ENCODE measurements at regions not wholly inside any gene's neighbourhood (a gene's known extent, or its start where the extent isn't known, plus 50 kb on each side); places are given as distances from the start of the nearest gene placed in this dataset.

DNA sequence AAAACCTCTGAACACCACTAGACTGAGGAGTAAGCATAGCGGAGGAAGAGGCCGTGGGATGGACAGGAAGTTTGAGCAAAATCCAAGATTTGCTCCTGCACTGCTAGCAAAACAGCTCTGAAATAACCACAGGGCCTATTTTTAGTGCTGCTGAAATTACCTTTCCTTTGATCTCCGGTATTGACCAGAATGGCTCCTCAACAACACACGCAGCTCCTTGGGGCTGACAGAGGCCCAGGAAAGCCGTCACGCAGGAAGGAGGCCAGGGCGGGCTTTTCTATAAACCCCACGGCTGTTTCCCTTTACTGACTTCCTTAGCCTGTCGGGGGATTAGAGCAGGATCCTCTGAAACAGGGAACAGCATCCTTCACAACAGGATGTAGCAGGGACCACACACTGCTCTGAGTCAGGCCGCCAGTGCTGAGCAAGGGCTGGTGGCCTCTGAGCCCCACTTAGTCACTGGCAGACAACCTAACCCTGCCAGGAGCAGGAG is 80.8 kb upstream of the LCLAT1 start:
- Histone ChIP-seq H3K36me3 (ENCODE audit: insufficient read depth, low read length) (no peaks in the 10 kb centered on the region), H3K4me3 (ENCODE audit: low read length) (no peak overlapping the region), H3K4me2 (ENCODE audit: low read length) (no peak overlapping the region), H3K9ac (ENCODE audit: low read length) (no peak overlapping the region), H4K20me1 (ENCODE audit: insufficient read depth) (no peaks in the 10 kb centered on the region), H3K79me2 (replicated peaks; ENCODE audit: insufficient read depth, low read length) (no peaks in the 10 kb centered on the region), H2AFZ (ENCODE audit: low read depth, low read length) (no peak overlapping the region), H3K27me3 (ENCODE audit: insufficient read depth, low read depth, low read length) (no peaks in the 10 kb centered on the region), H3K27ac (ENCODE audit: low read length) (no peak overlapping the region), H3K9me3 (ENCODE audit: low read length) (no peaks in the 10 kb centered on the region), H3K9me2 (ENCODE audit: insufficient read depth, low read length) (no peaks in the 10 kb centered on the region), H3F3A (ENCODE audit: insufficient read depth, low read length, poor library complexity, severe bottlenecking) (no peaks in the 10 kb centered on the region)
- TF ChIP-seq MXI1 (conservative IDR thresholded peaks at IDR 0.05; ENCODE audit: poor library complexity, severe bottlenecking) (no peak), POLR2AphosphoS5 (IDR thresholded peaks at IDR 0.05) (no peak), SMC3 (conservative IDR thresholded peaks at IDR 0.05; ENCODE audit: poor library complexity) (no peak), EZH2 (IDR thresholded peaks at IDR 0.05; ENCODE audit: borderline replicate concordance, insufficient read depth, low read length, poor library complexity, severe bottlenecking) (no peak), RAD21 (conservative IDR thresholded peaks at IDR 0.05) (no peak), TAF1 (IDR thresholded peaks at IDR 0.05; ENCODE audit: low read depth) (no peak), EP300 (conservative IDR thresholded peaks at IDR 0.05; ENCODE audit: poor library complexity, severe bottlenecking) (no peak)
- TF ChIP-seq, protein P1, sequence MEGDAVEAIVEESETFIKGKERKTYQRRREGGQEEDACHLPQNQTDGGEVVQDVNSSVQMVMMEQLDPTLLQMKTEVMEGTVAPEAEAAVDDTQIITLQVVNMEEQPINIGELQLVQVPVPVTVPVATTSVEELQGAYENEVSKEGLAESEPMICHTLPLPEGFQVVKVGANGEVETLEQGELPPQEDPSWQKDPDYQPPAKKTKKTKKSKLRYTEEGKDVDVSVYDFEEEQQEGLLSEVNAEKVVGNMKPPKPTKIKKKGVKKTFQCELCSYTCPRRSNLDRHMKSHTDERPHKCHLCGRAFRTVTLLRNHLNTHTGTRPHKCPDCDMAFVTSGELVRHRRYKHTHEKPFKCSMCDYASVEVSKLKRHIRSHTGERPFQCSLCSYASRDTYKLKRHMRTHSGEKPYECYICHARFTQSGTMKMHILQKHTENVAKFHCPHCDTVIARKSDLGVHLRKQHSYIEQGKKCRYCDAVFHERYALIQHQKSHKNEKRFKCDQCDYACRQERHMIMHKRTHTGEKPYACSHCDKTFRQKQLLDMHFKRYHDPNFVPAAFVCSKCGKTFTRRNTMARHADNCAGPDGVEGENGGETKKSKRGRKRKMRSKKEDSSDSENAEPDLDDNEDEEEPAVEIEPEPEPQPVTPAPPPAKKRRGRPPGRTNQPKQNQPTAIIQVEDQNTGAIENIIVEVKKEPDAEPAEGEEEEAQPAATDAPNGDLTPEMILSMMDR (IDR thresholded peaks at IDR 0.05; ENCODE audit: poor library complexity, severe bottlenecking) = no peak
- TF ChIP-seq, protein P2, sequence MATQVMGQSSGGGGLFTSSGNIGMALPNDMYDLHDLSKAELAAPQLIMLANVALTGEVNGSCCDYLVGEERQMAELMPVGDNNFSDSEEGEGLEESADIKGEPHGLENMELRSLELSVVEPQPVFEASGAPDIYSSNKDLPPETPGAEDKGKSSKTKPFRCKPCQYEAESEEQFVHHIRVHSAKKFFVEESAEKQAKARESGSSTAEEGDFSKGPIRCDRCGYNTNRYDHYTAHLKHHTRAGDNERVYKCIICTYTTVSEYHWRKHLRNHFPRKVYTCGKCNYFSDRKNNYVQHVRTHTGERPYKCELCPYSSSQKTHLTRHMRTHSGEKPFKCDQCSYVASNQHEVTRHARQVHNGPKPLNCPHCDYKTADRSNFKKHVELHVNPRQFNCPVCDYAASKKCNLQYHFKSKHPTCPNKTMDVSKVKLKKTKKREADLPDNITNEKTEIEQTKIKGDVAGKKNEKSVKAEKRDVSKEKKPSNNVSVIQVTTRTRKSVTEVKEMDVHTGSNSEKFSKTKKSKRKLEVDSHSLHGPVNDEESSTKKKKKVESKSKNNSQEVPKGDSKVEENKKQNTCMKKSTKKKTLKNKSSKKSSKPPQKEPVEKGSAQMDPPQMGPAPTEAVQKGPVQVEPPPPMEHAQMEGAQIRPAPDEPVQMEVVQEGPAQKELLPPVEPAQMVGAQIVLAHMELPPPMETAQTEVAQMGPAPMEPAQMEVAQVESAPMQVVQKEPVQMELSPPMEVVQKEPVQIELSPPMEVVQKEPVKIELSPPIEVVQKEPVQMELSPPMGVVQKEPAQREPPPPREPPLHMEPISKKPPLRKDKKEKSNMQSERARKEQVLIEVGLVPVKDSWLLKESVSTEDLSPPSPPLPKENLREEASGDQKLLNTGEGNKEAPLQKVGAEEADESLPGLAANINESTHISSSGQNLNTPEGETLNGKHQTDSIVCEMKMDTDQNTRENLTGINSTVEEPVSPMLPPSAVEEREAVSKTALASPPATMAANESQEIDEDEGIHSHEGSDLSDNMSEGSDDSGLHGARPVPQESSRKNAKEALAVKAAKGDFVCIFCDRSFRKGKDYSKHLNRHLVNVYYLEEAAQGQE (IDR thresholded peaks at IDR 0.05; ENCODE audit: borderline replicate concordance) = no peak

- no peaks in the 10 kb centered on the region for H3K9me2 ChIP-seq (ENCODE audit: insufficient read depth, low read length)
- H3K4me2 ChIP-seq (ENCODE audit: low read length) = no peak overlapping the region
- no peaks in the 10 kb centered on the region for H4K20me1 ChIP-seq (ENCODE audit: insufficient read depth)
- no peaks in the 10 kb centered on the region for H3F3A ChIP-seq (ENCODE audit: insufficient read depth, low read length, poor library complexity, severe bottlenecking)
- H3K9me3 ChIP-seq (ENCODE audit: low read length) = no peaks in the 10 kb centered on the region
- TF ChIP-seq TAF1 (IDR thresholded peaks at IDR 0.05; ENCODE audit: low read depth) = no peak
- TF ChIP-seq, protein P1 (IDR thresholded peaks at IDR 0.05; ENCODE audit: poor library complexity, severe bottlenecking) = no peak
- no peak for TF ChIP-seq MXI1 (conservative IDR thresholded peaks at IDR 0.05; ENCODE audit: poor library complexity, severe bottlenecking)
- no peak for TF ChIP-seq SMC3 (conservative IDR thresholded peaks at IDR 0.05; ENCODE audit: poor library complexity)
- TF ChIP-seq, protein P2 (IDR thresholded peaks at IDR 0.05; ENCODE audit: borderline replicate concordance) = no peak
- TF ChIP-seq RAD21 (conservative IDR thresholded peaks at IDR 0.05) = no peak
- no peak for TF ChIP-seq POLR2AphosphoS5 (IDR thresholded peaks at IDR 0.05)
- no peak for TF ChIP-seq EZH2 (IDR thresholded peaks at IDR 0.05; ENCODE audit: borderline replicate concordance, insufficient read depth, low read length, poor library complexity, severe bottlenecking)
- TF ChIP-seq EP300 (conservative IDR thresholded peaks at IDR 0.05; ENCODE audit: poor library complexity, severe bottlenecking) = no peak
- H3K4me3 ChIP-seq (ENCODE audit: low read length) = no peak overlapping the region
- no peak overlapping the region for H3K27ac ChIP-seq (ENCODE audit: low read length)
- H2AFZ ChIP-seq (ENCODE audit: low read depth, low read length) = no peak overlapping the region
- H3K9ac ChIP-seq (ENCODE audit: low read length) = no peak overlapping the region
- H3K27me3 ChIP-seq (ENCODE audit: insufficient read depth, low read depth, low read length) = no peaks in the 10 kb centered on the region
- H3K79me2 ChIP-seq (replicated peaks; ENCODE audit: insufficient read depth, low read length) = no peaks in the 10 kb centered on the region
- H3K36me3 ChIP-seq (ENCODE audit: insufficient read depth, low read length) = no peaks in the 10 kb centered on the region
Observed at GRCh38 chr2:30367232-30368070, 79.6 kb upstream of the LCLAT1 start.
